ENCODE measurements at regions not wholly inside any gene's neighbourhood (a gene's known extent, or its start where the extent isn't known, plus 50 kb on each side); places are given as distances from the start of the nearest gene placed in this dataset.

DNA sequence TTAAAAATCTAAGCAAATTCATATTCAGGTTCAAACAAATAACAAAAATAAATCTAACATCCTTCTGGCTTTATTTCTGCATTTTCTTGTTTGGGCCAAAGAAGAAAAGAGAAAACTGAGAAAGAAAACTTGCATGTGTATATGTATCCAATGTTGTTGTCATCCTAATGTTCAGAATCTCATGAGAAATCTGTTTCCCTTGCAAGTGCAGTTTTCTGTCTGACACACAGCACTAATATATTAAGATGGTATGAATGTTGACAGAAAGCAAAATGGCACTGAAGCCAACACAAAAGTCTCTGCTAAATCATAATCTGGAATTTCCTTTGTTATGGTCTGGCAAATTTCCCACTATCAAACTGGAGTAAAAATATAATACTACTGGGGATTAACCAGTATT is 235.9 kb downstream of the HGF start:
- DNase-seq (ENCODE audit: insufficient read length, low spot score) (no peak), FAIRE-seq (no peak)

DNA sequence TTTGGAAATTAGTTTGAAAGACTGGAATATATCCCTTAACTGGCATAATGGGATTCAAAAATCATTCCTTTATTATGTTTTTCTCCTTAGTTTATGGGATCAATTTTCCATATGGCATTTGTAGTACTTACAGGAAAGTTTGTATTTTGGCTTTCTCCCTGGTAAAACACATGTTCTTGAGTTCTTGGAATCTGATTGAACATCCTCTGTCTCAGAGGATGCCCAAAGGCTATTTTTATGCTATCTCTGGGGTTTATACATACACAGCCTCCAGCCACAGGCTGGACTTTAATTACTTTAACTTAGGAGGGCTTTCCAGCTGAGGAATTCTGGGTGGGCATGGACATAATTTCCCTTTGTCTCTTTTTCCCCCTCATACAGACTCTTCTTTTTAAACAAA is 236.4 kb downstream of the HGF start:
- DNase-seq (ENCODE audit: insufficient read length, low spot score) = no peak
- no peak for FAIRE-seq

- FAIRE-seq = no peak
Observed at GRCh38 chr7:81529785-81530184, 240.1 kb downstream of the HGF start.

DNA sequence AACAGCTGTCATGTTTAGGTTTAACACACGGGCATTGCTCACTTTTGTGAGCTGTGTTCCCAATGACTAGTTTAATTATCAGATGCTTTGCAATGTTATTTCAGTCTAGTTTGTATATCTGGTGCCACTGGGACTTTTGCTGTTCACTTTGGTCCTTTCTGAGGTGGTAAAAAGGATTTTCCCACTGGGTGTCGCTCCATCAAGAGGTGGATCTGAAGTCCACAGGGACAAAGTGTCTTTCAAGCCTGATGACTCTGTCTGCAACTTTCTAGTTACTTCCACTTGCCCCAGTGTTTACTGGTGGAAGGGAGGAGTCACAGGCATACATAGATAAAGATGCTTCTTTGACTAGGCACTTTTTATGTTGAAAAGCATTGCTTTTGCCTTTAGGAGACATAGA is 242.2 kb downstream of the HGF start:
- FAIRE-seq = no peak

More at GRCh38 chr7:81529785-81530184, 240.1 kb downstream of the HGF start:
- no peak for DNase-seq (ENCODE audit: insufficient read length, low spot score)

DNA sequence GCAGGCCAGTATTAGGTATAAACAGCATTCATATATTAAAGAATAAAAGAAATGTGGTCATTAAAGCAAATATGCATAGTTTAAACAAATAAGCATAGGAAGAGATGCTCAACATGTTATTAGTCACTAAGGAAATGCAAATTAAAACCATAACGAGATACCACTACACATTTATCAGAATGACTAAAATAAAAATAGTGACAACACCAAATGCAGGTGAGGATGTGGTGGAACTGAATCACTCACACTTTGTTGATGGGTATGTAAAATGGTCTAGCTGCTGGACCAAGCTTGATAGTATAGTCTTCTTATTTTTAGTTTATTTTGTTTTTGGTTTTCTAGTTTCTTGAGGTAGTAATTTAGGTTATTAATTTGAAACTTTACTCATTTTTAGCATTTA is 242.9 kb downstream of the HGF start:
- DNase-seq (ENCODE audit: insufficient read length, low spot score) (no peak), FAIRE-seq (no peak)

More for the DNA sequence above, 242.2 kb downstream of the HGF start:
- DNase-seq (ENCODE audit: insufficient read length, low spot score) = no peak

- FAIRE-seq (no peak), DNase-seq (ENCODE audit: insufficient read length, low spot score) (no peak)
Observed at GRCh38 chr7:81525841-81526240, 244.0 kb downstream of the HGF start.

- no peak for DNase-seq (ENCODE audit: insufficient read length, low spot score)
- FAIRE-seq = no peak
Observed at GRCh38 chr7:81519886-81520285, 250.0 kb downstream of the HGF start.

DNA sequence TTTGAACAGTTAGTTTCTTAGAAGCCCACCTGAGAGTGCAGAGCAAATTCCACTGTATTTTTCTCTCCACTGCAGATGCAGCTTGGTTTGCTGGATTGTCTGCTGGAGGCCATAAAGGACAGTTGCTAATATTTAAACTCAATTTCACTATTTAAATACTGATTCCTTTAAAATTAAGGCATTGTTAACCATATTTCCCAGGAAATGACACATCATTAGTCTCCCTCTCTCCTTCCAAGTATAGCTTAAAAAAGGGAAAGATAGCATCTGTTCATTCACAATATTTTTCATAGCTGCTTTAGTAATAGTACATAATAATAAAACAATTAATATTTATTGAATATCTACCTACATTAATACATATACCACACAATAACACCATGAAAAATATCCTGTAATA is 252.9 kb downstream of the HGF start:
- DNase-seq (ENCODE audit: insufficient read length, low spot score) (no peak), FAIRE-seq (no peak)

DNA sequence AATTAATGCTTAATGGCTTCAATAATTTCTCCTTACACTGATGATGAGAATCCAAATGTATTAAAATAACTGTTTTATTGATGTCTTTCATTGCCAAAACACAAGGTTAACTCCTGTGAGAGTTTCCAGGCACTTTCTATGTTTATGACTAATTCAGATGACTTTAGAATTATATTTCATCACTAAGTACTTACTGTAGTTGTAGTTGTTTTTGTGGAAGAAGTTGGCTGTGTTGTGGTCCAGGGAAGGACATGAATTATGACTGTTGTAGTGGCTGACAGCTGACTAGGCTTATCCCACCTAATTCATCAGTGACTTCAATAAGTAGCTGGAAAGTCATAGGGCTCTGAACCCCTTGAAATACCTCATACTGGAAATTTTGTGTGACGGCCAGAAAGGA is 254.8 kb downstream of the HGF start:
- FAIRE-seq = no peak
- DNase-seq (ENCODE audit: insufficient read length, low spot score) = no peak

- FAIRE-seq = no peak
Observed at GRCh38 chr7:81514546-81514945, 255.3 kb downstream of the HGF start.

DNA sequence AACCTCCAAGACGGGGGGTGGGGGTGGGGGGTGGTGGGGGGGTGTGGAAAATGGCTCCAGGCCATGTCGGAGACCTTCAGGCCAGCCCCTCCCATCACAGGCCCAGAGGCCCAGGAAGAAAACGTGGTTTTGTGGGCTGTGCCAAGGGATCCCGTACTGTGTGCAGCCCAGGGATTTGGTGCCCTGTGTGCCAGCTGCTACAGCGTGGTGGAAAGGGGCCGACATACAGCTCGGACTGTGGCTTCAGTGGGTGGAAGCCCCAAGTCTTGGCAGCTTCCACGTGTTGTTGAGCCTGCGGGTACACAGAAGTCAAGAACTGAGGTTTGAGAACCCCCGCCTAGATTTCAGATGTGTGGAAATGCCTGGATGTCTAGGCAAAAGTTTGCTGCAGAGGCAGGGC is 259.7 kb downstream of the HGF start:
- FAIRE-seq = no peak
- DNase-seq (ENCODE audit: insufficient read length, low spot score) = no peak

More at GRCh38 chr7:81514546-81514945, 255.3 kb downstream of the HGF start:
- no peak for DNase-seq (ENCODE audit: insufficient read length, low spot score)

GRCh38 chr7:81507221-81507620 is 262.6 kb downstream of the HGF start:
- FAIRE-seq (no peak), DNase-seq (ENCODE audit: insufficient read length, low spot score) (no peak)

GRCh38 chr7:81506609-81507008 is 263.2 kb downstream of the HGF start:
- FAIRE-seq (no peak), DNase-seq (ENCODE audit: insufficient read length, low spot score) (no peak)

GRCh38 chr7:81503771-81504170 is 266.1 kb downstream of the HGF start:
- FAIRE-seq = no peak
- no peak for DNase-seq (ENCODE audit: insufficient read length, low spot score)

- no peak for FAIRE-seq
- DNase-seq (ENCODE audit: insufficient read length, low spot score) = no peak
Observed at GRCh38 chr7:81503336-81503735, 266.5 kb downstream of the HGF start.

DNA sequence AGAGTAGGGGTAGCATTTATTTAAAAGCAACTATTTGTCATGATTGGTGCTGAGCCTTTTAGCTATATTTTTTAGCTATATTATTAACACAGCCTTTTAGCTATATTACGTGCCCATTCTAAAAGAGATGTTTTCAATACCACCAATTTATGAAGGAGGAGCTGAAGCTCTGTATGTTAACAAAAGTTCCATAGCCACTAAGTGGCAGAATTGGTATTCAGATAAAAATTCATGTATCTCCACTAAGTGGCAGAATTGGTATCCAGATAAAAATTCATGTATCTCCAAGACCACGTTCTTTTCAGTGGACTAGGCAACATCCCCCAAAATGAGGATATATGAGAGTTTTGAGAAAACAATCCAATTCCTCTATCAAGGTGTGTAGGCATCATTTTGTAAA is 268.6 kb downstream of the HGF start:
- peak; percentile 12 for DNase-seq (ENCODE audit: insufficient read length, low spot score)
- no peak for FAIRE-seq

GRCh38 chr7:81500631-81501030 is 269.2 kb downstream of the HGF start:
- no peak for DNase-seq (ENCODE audit: insufficient read length, low spot score)
- FAIRE-seq = no peak

DNA sequence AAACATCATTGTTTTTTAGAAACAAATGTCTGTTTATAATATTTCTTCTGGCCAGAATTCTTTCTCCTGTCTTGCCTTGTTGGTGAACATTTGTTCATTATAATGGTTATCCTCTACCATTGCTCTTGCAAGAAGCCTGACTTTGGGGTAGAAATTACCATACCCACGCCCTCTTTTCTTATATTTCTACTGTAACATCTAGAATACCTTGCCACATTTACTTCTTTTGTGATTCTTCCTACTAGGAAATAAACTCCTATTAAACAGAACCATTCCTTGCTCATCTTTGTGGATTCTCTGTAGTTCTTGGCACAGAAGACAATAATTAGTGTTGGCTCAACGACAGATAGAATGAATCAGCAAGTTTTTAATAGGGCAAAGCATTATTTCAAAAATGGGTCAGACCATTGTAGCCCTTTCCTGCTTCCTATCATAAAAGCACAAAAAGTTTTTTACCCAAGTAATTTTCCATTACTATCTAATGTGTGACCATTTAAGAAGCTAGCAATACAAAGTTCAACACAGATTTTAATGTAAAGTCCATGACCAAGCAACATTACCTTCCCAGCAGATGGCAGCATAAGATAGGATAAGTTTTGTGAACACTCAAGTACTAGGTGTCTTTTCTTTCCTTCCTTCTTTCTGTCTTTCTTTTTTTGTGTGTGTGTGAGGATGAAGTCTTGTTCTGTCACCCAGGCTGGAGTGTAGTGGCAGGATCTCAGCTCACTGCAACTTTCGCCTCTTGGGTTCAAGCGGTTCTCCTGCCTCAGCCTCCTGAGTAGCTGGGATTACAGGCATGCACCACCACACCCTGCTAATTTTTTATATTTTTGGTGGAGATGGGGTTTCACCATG is 270.4 kb downstream of the HGF start:
- no peak for FAIRE-seq
- DNase-seq (ENCODE audit: insufficient read length, low spot score) = peak; percentile 9

GRCh38 chr7:81498176-81498575 is 271.7 kb downstream of the HGF start:
- FAIRE-seq = no peak
- no peak for DNase-seq (ENCODE audit: insufficient read length, low spot score)

- DNase-seq (ENCODE audit: insufficient read length, low spot score) (no peak), FAIRE-seq (no peak)
Observed at GRCh38 chr7:81492910-81493309, 276.9 kb downstream of the HGF start.

DNA sequence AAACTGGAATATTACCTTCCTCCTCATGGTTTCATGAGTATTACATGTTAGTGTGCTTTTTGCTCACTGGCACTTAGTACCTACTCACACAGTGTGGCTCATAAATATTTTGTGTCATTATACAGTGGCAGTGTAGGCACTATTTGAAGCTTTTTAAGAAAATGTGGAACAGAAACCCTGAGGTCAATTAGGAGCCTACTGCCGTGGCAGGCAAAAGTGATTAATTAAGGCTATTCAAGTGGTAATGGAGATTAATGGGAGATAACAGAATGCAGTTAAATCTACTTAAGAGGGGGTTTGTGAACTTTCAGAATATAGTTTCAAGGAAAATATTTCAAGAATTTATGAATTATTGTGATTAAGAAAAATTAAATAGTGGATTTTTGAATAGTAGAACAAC is 277.6 kb downstream of the HGF start:
- DNase-seq (ENCODE audit: insufficient read length, low spot score) = no peak
- FAIRE-seq = no peak

GRCh38 chr7:81491573-81491972 is 278.3 kb downstream of the HGF start:
- DNase-seq (ENCODE audit: insufficient read length, low spot score) (no peak), FAIRE-seq (no peak)

DNA sequence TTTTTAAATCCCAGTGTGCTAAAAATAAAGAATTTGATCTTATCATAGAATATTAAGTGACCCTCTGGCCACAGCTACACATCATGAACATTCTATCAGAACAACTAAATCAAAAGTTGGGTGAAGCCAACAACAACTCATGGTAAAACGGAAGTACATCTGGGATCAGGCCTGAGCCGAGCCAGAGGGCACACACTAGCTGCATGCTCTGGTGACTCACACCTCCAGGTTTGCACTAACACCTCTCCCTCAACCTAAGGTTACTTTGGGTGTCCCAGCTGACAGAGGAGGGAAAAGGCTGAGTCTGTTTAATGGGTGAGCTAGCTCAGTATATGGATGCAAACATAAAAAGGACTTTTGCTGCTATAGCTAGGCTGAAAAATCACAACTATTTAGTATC is 281.6 kb downstream of the HGF start:
- no peak for FAIRE-seq
- no peak for DNase-seq (ENCODE audit: insufficient read length, low spot score)
